ENCODE measurements at regions not wholly inside any gene's neighbourhood (a gene's known extent, or its start where the extent isn't known, plus 50 kb on each side); places are given as distances from the start of the nearest gene placed in this dataset.

DNA sequence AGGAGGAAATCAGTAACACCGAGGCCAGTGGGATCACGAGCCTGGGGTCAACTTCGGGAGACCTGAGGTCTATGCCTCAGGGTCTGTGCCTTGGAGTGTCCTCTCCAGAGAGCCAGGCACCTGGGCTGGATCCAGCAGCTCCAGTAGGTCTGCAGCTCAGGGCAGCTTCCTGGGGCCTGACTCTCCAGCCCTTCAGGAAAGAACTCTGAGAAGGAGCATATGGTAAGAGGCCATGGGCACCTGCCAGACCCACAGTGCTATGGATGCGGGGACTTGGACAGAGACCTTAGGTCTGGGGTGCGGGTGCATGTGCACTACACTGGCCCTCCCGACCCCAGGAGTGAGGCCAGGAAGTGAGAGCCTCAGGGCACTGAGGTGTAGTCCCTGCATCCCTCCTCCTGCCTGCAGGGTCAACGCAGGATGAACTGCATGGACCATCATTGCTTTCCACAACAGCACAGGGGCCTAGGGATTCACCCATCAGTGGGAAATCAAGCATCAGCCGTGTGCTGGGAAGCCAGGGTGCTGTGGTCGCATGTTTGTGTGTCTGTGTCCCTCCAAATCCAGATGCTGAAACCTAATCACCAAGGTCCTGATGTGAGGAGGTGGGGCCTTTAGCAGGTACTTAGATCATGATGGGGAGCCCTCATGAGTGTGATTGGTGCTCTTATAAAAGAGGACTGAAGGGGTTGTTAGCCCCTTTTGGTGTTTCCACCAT is 210.9 kb upstream of the CST7 start:
- TF ChIP-seq, protein P1, sequence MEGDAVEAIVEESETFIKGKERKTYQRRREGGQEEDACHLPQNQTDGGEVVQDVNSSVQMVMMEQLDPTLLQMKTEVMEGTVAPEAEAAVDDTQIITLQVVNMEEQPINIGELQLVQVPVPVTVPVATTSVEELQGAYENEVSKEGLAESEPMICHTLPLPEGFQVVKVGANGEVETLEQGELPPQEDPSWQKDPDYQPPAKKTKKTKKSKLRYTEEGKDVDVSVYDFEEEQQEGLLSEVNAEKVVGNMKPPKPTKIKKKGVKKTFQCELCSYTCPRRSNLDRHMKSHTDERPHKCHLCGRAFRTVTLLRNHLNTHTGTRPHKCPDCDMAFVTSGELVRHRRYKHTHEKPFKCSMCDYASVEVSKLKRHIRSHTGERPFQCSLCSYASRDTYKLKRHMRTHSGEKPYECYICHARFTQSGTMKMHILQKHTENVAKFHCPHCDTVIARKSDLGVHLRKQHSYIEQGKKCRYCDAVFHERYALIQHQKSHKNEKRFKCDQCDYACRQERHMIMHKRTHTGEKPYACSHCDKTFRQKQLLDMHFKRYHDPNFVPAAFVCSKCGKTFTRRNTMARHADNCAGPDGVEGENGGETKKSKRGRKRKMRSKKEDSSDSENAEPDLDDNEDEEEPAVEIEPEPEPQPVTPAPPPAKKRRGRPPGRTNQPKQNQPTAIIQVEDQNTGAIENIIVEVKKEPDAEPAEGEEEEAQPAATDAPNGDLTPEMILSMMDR (tag by site-specific recombination; IDR thresholded peaks at IDR 0.05) = no peak
- TF ChIP-seq KLF7 (tag by site-specific recombination; IDR thresholded peaks at IDR 0.05; ENCODE audit: borderline replicate concordance) (no peak), REST (tag by site-specific recombination; IDR thresholded peaks at IDR 0.05) (no peak), SALL2 (tag by site-specific recombination; IDR thresholded peaks at IDR 0.05; ENCODE audit: borderline replicate concordance) (no peak), SCRT1 (tag by site-specific recombination; IDR thresholded peaks at IDR 0.05; ENCODE audit: borderline replicate concordance) (no peak)
